GM12878 (cell line): ENCODE measurements at regions not wholly inside any gene's neighbourhood (a gene's known extent, or its start where the extent isn't known, plus 50 kb on each side); places are given as distances from the start of the nearest gene placed in this dataset. TPM values are rescaled to one million over a fixed set of nuclear protein-coding genes. Genes with fewer than 3 reads are reported as not detected.

Source experiments
- ATAC-seq: fragments of 200-7000 bp; cut with Tn5 transposase; 3 replicates; pipeline ENCODE4 v1.9.1; 2020; ENCODE audit warnings: mild to moderate bottlenecking, moderate library complexity
- BruUV-seq: library from RNA; stranded (reverse); fragments of 400-500 nt; replicated peaks from 2 replicates; lab custom pipeline; 2021; lab: Mats Ljungman, UMichigan
- CTCF ChIA-PET: fragments of 300-600 bp; sonication (Branson Sonifier 250); formaldehyde crosslinking; extraction: SDS; loops from one replicate; lab custom pipeline; 2021; ENCODE audit warnings: inconsistent platforms; lab: Yijun Ruan, JAX
- POLR2A ChIA-PET: fragments of 350-600 bp; formaldehyde crosslinking; extraction: SDS; loops from one replicate; lab custom pipeline; 2021; ENCODE audit warnings: inconsistent platforms; lab: Charles Lee
- RAD21 ChIA-PET: fragments of 300-600 bp; sonication (Branson Sonifier 250); formaldehyde crosslinking; loops from one replicate; lab custom pipeline; 2023; ENCODE audit warnings: antibody characterized with exemption; ENCODE audit not compliant: unreplicated experiment; lab: Charles Lee
- SMC1A ChIA-PET: fragments of 300-600 bp; sonication (Branson Sonifier 250); formaldehyde crosslinking; loops from one replicate; lab custom pipeline; 2023; ENCODE audit not compliant: unreplicated experiment, uncharacterized antibody; lab: Charles Lee
- DNase-seq: peaks from one replicate; pipeline ENCODE4 v3.0.0-alpha.2; 2011; ENCODE audit warnings: low read depth, low spot score
- FAIRE-seq: peaks from 3 replicates; lab custom pipeline; 2011; peaks lifted over from hg19 to GRCh38; lab: Jason Lieb, UNC
- H2AFZ ChIP-seq: 2 replicates; pipeline ENCODE4 v1.6.0; 2011; ENCODE audit warnings: low read depth, low read length, control low read depth; ENCODE audit not compliant: control insufficient read depth
- H3K27ac ChIP-seq: 2 replicates; pipeline ENCODE4 v1.5.1; 2011; ENCODE audit warnings: control low read depth; ENCODE audit not compliant: control insufficient read depth, insufficient read depth
- H3K27me3 ChIP-seq, 2 experiments: replicated peaks in 1 of 2; 2 replicates each; pipeline versions ENCODE4 v1.6.0 to v1.6.1; 2011; ENCODE audit warnings: low read length in 1 of 2; ENCODE audit not compliant: control insufficient read depth in 2 of 2, insufficient read depth in 2 of 2
- H3K36me3 ChIP-seq, 2 experiments: 2 replicates each; pipeline ENCODE4 v1.5.1; 2011; ENCODE audit warnings: low read length in 1 of 2; ENCODE audit not compliant: control insufficient read depth in 2 of 2, insufficient read depth in 2 of 2
- H3K4me1 ChIP-seq: 2 replicates; pipeline ENCODE4 v1.6.1; 2011; ENCODE audit warnings: mild to moderate bottlenecking, low read length, moderate library complexity, mixed read lengths; ENCODE audit not compliant: control insufficient read depth, insufficient read depth
- H3K4me2 ChIP-seq: 2 replicates; pipeline ENCODE4 v1.6.0; 2011; ENCODE audit warnings: control low read depth; ENCODE audit not compliant: control insufficient read depth, insufficient read depth
- H3K4me3 ChIP-seq: fragments of 200-600 bp; sonication (generic); 2 replicates; pipeline ENCODE4 v1.5.1; 2016
- H3K79me2 ChIP-seq: 2 replicates; pipeline ENCODE4 v1.6.0; 2011; ENCODE audit warnings: low read length; ENCODE audit not compliant: control insufficient read depth, insufficient read depth
- H3K9ac ChIP-seq: 2 replicates; pipeline ENCODE4 v1.8.0; 2011; ENCODE audit warnings: low read length, control low read depth, mixed read lengths; ENCODE audit not compliant: control insufficient read depth, insufficient read depth
- H3K9me3 ChIP-seq: replicated peaks from 3 replicates; pipeline ENCODE4 v1.5.1; 2011; ENCODE audit warnings: mild to moderate bottlenecking, low read length; ENCODE audit not compliant: control insufficient read depth, insufficient read depth
- H4K20me1 ChIP-seq: 2 replicates; pipeline ENCODE4 v1.6.0; 2011; ENCODE audit not compliant: control insufficient read depth, insufficient read depth
- FOS ChIP-seq: IDR thresholded peaks from 3 replicates; pipeline ENCODE4 v1.6.1; 2011; ENCODE audit warnings: borderline replicate concordance; ENCODE audit not compliant: insufficient read length; ENCODE audit errors: extremely low read depth
- GATAD2B ChIP-seq: fragments of 450-650 bp; conservative IDR thresholded peaks from 2 replicates; pipeline ENCODE4 v1.6.1; 2017; ENCODE audit warnings: low read depth, mild to moderate bottlenecking, moderate library complexity
- PML ChIP-seq: IDR thresholded peaks from 2 replicates; pipeline ENCODE4 v1.6.1; 2012; ENCODE audit warnings: low read length, inconsistent platforms
- ZNF384 ChIP-seq: IDR thresholded peaks from 2 replicates; pipeline ENCODE4 v1.6.1; 2012; ENCODE audit warnings: low read depth, mild to moderate bottlenecking, low read length, improper control_type of control experiment, borderline replicate concordance
- WGBS: methylation state at CpG from one replicate; pipeline ENCODE4 v1.1.6; 2016; ENCODE audit warnings: low lambda C conversion rate; ENCODE audit not compliant: insufficient replicate concordance, insufficient coverage; ENCODE audit errors: missing lambda C conversion rate; 5-methylcytosine and 5-hydroxymethylcytosine counted together
- in situ Hi-C: fragments of 300-500 bp; cut with MboI; formaldehyde crosslinking; loops from 9 replicates; pipeline ENCODE4 v1.14.3; 2018; ENCODE audit warnings: mixed read lengths
- intact Hi-C: fragments of 100-400 bp; cut with micrococcal nuclease; formaldehyde crosslinking; loops from one replicate; pipeline ENCODE4 v1.14.2; 2022; ENCODE audit not compliant: unreplicated experiment
- small RNA-seq: library from RNA; depleted of rRNA; stranded (forward); fragments of <200 nt; gene quantifications from one replicate; pipeline ENCODE3, GENCODE V24; 2014
- TF ChIP-seq, protein P1 (sequence below): fragments of 150-350 bp; IDR thresholded peaks from 2 replicates; pipeline ENCODE4 v1.6.1; 2016; ENCODE audit warnings: low read depth, low read length

DNA sequence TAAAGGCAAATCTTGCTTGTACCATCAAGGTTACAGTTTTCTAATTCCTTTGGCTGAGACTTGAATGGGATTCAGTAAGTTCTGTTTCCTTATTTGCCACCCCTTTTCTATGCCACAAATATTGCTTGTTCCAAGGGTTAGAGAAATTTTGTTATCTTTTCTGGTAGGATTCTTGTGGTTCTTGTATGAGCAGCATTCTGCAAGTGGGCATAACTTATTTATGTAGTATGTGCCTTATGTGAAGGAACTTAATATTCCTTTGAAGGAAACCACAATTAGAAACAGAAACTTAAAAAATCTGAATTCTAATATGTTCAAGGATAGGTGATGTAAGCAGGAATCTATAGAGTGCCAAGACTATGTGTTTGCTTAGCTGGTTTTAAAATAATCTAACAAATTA lies 53.1 kb upstream of the TSPAN5 start (continued):
- TF ChIP-seq, protein P1, sequence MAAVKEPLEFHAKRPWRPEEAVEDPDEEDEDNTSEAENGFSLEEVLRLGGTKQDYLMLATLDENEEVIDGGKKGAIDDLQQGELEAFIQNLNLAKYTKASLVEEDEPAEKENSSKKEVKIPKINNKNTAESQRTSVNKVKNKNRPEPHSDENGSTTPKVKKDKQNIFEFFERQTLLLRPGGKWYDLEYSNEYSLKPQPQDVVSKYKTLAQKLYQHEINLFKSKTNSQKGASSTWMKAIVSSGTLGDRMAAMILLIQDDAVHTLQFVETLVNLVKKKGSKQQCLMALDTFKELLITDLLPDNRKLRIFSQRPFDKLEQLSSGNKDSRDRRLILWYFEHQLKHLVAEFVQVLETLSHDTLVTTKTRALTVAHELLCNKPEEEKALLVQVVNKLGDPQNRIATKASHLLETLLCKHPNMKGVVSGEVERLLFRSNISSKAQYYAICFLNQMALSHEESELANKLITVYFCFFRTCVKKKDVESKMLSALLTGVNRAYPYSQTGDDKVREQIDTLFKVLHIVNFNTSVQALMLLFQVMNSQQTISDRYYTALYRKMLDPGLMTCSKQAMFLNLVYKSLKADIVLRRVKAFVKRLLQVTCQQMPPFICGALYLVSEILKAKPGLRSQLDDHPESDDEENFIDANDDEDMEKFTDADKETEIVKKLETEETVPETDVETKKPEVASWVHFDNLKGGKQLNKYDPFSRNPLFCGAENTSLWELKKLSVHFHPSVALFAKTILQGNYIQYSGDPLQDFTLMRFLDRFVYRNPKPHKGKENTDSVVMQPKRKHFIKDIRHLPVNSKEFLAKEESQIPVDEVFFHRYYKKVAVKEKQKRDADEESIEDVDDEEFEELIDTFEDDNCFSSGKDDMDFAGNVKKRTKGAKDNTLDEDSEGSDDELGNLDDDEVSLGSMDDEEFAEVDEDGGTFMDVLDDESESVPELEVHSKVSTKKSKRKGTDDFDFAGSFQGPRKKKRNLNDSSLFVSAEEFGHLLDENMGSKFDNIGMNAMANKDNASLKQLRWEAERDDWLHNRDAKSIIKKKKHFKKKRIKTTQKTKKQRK = no peak
- TF ChIP-seq GATAD2B = no peak

DNA sequence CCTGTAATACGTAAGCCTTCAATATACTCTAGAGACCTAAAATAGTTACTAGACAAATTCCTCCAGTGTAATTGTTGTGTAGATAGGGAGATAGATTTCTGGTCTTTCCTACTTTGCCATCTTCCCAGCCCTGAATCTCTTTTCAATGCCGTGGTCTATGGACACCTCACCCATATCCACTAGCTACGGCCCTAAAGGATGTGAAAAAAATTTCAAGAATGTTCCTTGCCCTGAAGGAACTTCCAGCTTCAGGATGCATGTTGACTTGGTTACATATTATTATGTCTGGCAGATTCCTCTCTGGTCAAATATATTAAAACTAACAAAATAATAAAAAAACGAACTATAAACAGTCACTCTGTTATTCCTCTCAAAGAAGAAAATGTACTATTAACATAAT lies 52.4 kb upstream of the TSPAN5 start:
- RAD21 ChIA-PET = no interaction called here
- in situ Hi-C loops = no loop called here

More for the DNA sequence above, 52.4 kb upstream of the TSPAN5 start:
- WGBS = 11% methylated on average over 4 of the region's 4 CpGs
- Histone ChIP-seq H2AFZ (no peak overlapping the region), H3K9ac (no peak overlapping the region), H3K27ac (no peak overlapping the region), H3K9me3 (no peaks in the 10 kb centered on the region; the same call in 2 of the 3 replicates), H3K36me3 (no peaks in the 10 kb centered on the region), H3K79me2 (no peaks in the 10 kb centered on the region), H4K20me1 (no peaks in the 10 kb centered on the region), H3K4me1 (no peaks in the 10 kb centered on the region), H3K4me3 (no peak overlapping the region), H3K27me3 (no peaks in the 10 kb centered on the region), H3K4me2 (no peak overlapping the region)
- no peak for TF ChIP-seq ZNF384
- no peak for TF ChIP-seq FOS
- no peak for TF ChIP-seq PML
- DNase-seq (no peak), FAIRE-seq (no peak), ATAC-seq (no peak)
- CTCF ChIA-PET = no interaction called here
- SMC1A ChIA-PET = no interaction called here
- POLR2A ChIA-PET = no interaction called here
- intact Hi-C loops = no loop called here
- no TSS peak for BruUV-seq

Small RNA genes lying in the stretch of these regions (small RNA-seq; reads per million reads assigned to genes)
- gene AC114811.1 = not detected
